ENCODE measurements at regions not wholly inside any gene's neighbourhood (a gene's known extent, or its start where the extent isn't known, plus 50 kb on each side); places are given as distances from the start of the nearest gene placed in this dataset.

DNA sequence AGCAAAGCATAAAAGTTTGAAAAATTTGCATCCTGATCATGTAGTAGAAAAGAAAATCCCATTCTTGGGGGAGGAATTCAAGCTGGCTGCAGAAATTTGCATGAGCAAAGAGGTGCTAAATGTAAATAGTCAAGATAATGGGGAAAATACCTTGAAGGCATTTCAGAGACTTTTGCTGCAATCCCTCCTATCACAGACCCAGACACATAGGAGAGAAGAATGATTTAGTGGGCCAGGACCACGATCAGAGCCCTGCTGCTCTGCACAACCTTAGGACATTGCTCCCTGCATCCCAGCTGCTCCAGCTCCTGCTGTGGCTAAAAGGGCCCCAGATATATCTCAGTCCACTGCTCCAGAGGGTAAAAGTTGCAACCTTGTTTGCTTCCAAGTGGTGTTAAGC lies 1439.7 kb upstream of the AGA start:
- ATAC-seq (ENCODE audit: insufficient read depth, low FRiP score) = no peak
- Histone ChIP-seq H3K36me3 (ENCODE audit: control insufficient read depth in 4 of 4, insufficient read depth in 4 of 4, low read length in 4 of 4) (no peaks in the 10 kb centered on the region), H3K4me3 (no peak overlapping the region), H3K9me3 (ENCODE audit: control insufficient read depth in 4 of 4, insufficient read depth in 3 of 4, low read length in 3 of 4) (peaks cover 0 to 15% (median 6%) of the 10 kb centered on the region in 4 donors), H3K4me1 (ENCODE audit: control insufficient read depth in 5 of 5, insufficient read depth in 5 of 5, low read length in 5 of 5) (no peaks in the 10 kb centered on the region), H3K27ac (ENCODE audit: low read depth in 1 of 2, low read length in 1 of 2) (no peak overlapping the region), H3K27me3 (ENCODE audit: control insufficient read depth in 3 of 3, insufficient read depth in 3 of 3, low read length in 2 of 3) (no peaks in the 10 kb centered on the region), H3K9ac (ENCODE audit: insufficient read depth in 1 of 2, low read length in 2 of 2) (no peak overlapping the region)
- 52 to 65% methylated on average over 1 of the region's 1 CpG for WGBS, 2 donors
- DNase-seq = no peak
- TF ChIP-seq, protein P1, sequence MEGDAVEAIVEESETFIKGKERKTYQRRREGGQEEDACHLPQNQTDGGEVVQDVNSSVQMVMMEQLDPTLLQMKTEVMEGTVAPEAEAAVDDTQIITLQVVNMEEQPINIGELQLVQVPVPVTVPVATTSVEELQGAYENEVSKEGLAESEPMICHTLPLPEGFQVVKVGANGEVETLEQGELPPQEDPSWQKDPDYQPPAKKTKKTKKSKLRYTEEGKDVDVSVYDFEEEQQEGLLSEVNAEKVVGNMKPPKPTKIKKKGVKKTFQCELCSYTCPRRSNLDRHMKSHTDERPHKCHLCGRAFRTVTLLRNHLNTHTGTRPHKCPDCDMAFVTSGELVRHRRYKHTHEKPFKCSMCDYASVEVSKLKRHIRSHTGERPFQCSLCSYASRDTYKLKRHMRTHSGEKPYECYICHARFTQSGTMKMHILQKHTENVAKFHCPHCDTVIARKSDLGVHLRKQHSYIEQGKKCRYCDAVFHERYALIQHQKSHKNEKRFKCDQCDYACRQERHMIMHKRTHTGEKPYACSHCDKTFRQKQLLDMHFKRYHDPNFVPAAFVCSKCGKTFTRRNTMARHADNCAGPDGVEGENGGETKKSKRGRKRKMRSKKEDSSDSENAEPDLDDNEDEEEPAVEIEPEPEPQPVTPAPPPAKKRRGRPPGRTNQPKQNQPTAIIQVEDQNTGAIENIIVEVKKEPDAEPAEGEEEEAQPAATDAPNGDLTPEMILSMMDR (IDR thresholded peaks at IDR 0.05; ENCODE audit: control extremely low read depth, extremely low read depth) = no peak

DNA sequence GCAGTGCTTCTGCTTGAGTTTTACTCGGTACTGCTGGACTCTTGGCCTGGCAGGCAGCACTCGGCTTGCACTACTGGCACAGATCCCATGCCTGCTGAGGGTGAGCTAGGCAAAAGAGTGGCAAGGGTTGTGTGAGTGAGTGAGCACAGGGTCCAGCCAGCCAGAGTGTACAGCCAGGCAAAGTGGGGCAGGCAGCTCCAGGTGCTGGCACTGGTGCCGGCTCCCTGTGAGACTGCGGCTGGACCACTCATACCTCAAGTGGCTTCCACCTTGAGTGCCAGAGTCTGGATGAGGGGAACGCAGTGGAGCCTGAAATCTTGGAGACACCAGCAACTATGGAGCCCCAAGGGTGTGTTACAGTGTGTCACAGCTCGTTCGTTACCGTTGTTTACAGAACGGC lies 1451.9 kb upstream of the AGA start:
- WGBS, 2 donors = 84 to 87% methylated on average over 9 of the region's 9 CpGs
- Histone ChIP-seq H3K9me3 (ENCODE audit: control insufficient read depth in 4 of 4, insufficient read depth in 3 of 4, low read length in 3 of 4) (peaks cover 0 to 2% (median 0%) of the 10 kb centered on the region in 4 donors), H3K4me1 (ENCODE audit: control insufficient read depth in 5 of 5, insufficient read depth in 5 of 5, low read length in 5 of 5) (no peaks in the 10 kb centered on the region), H3K9ac (ENCODE audit: insufficient read depth in 1 of 2, low read length in 2 of 2) (no peak overlapping the region), H3K4me3 (no peak overlapping the region), H3K27ac (ENCODE audit: low read depth in 1 of 2, low read length in 1 of 2) (no peak overlapping the region), H3K27me3 (ENCODE audit: control insufficient read depth in 3 of 3, insufficient read depth in 3 of 3, low read length in 2 of 3) (no peaks in the 10 kb centered on the region), H3K36me3 (ENCODE audit: control insufficient read depth in 4 of 4, insufficient read depth in 4 of 4, low read length in 4 of 4) (no peaks in the 10 kb centered on the region)
- DNase-seq (no peak), ATAC-seq (ENCODE audit: insufficient read depth, low FRiP score) (no peak)
- TF ChIP-seq, protein P1 (IDR thresholded peaks at IDR 0.05; ENCODE audit: control extremely low read depth, extremely low read depth) = no peak

DNA sequence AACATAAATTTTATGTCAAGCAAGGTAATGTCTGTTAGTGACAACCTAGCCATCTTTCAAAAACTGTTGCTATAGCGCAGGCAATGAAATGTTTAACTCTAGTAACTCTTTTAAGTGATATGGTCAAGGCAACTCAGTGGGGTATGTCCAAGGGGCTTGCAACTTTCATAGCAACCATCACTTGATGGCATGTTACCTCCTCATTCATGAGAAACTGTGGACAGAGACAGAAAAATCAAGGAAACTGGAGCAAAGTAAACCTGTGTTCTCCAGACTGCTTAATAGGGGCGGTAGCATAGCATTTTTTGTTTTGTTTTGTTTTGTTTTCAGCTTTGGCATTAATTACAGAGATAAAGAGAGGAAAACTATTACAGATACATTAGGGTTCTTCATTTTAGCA lies 1456.8 kb upstream of the AGA start:
- DNase-seq (no peak), ATAC-seq (ENCODE audit: insufficient read depth, low FRiP score) (no peak)
- Histone ChIP-seq H3K27me3 (ENCODE audit: control insufficient read depth in 3 of 3, insufficient read depth in 3 of 3, low read length in 2 of 3) (no peaks in the 10 kb centered on the region), H3K4me3 (no peak overlapping the region), H3K4me1 (ENCODE audit: control insufficient read depth in 5 of 5, insufficient read depth in 5 of 5, low read length in 5 of 5) (no peaks in the 10 kb centered on the region), H3K36me3 (ENCODE audit: control insufficient read depth in 4 of 4, insufficient read depth in 4 of 4, low read length in 4 of 4) (no peaks in the 10 kb centered on the region), H3K9ac (ENCODE audit: insufficient read depth in 1 of 2, low read length in 2 of 2) (no peak overlapping the region), H3K9me3 (ENCODE audit: control insufficient read depth in 4 of 4, insufficient read depth in 3 of 4, low read length in 3 of 4) (peaks cover 0 to under 1% (median 0%) of the 10 kb centered on the region in 4 donors), H3K27ac (ENCODE audit: low read depth in 1 of 2, low read length in 1 of 2) (no peak overlapping the region)
- WGBS, 2 donors = 83 to 88% methylated on average over 2 of the region's 2 CpGs
- TF ChIP-seq, protein P1 (IDR thresholded peaks at IDR 0.05; ENCODE audit: control extremely low read depth, extremely low read depth) = no peak

DNA sequence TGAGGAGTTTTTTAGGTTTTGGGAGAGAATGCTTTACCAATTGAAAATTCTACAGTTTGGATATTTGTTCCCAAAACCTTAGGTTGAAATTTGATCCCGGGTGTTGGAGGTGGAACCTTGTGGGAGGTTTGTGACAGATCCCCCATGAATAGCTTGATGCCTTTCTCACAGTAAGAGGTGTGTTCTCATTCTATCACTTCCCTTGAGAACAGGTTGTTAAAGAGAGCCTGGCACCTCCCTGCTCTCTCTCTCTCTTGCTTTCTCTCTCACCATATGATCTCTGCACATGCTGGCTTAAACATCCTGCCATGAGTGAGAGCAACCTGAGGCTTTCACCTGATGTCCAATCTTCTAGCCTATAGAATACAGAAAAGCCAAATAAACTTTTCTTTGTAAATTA lies 1475.5 kb upstream of the AGA start:
- Histone ChIP-seq H3K9me3 (ENCODE audit: control insufficient read depth in 4 of 4, insufficient read depth in 3 of 4, low read length in 3 of 4) (peaks cover 0 to 9% (median 3%) of the 10 kb centered on the region in 4 donors), H3K27me3 (ENCODE audit: control insufficient read depth in 3 of 3, insufficient read depth in 3 of 3, low read length in 2 of 3) (no peaks in the 10 kb centered on the region), H3K9ac (ENCODE audit: insufficient read depth in 1 of 2, low read length in 2 of 2) (no peak overlapping the region), H3K4me1 (ENCODE audit: control insufficient read depth in 5 of 5, insufficient read depth in 5 of 5, low read length in 5 of 5) (no peaks in the 10 kb centered on the region), H3K27ac (ENCODE audit: low read depth in 1 of 2, low read length in 1 of 2) (no peak overlapping the region), H3K36me3 (ENCODE audit: control insufficient read depth in 4 of 4, insufficient read depth in 4 of 4, low read length in 4 of 4) (no peaks in the 10 kb centered on the region), H3K4me3 (no peak overlapping the region)
- 55 to 70% methylated on average over 1 of the region's 1 CpG for WGBS, 2 donors
- TF ChIP-seq, protein P1 (IDR thresholded peaks at IDR 0.05; ENCODE audit: control extremely low read depth, extremely low read depth) = no peak
- ATAC-seq (ENCODE audit: insufficient read depth, low FRiP score) (no peak), DNase-seq (no peak)
